Renal pelvis (tissue), 1 donor: ENCODE measurements at regions not wholly inside any gene's neighbourhood (a gene's known extent, or its start where the extent isn't known, plus 50 kb on each side); places are given as distances from the start of the nearest gene placed in this dataset.

Experiments used
- DNase-seq: peaks from one replicate; pipeline ENCODE4 v3.0.0-alpha.2; 2013

GRCh38 chr15:38696109-38696727 lies 131.6 kb upstream of the RASGRP1 start:
- DNase-seq: no peak

GRCh38 chr15:38696790-38697495 lies 132.3 kb upstream of the RASGRP1 start:
- DNase-seq: no peak

GRCh38 chr15:38698254-38698653 lies 133.6 kb upstream of the RASGRP1 start:
- no peak for DNase-seq

- DNase-seq: peak; percentile 53
These were observed 135.1 kb upstream of the RASGRP1 start for GRCh38 chr15:38699633-38700230.

- DNase-seq: no peak
These were observed 136.5 kb upstream of the RASGRP1 start for GRCh38 chr15:38701149-38701548.

GRCh38 chr15:38702178-38702912 lies 137.7 kb upstream of the RASGRP1 start:
- peak; percentile 40 for DNase-seq

- peak; percentile 31 for DNase-seq
These were observed 141.0 kb upstream of the RASGRP1 start for GRCh38 chr15:38705436-38706219.

- no peak for DNase-seq
These were observed 142.3 kb upstream of the RASGRP1 start for GRCh38 chr15:38706956-38707355.

GRCh38 chr15:38707802-38708671 lies 143.4 kb upstream of the RASGRP1 start:
- DNase-seq: peak; percentile 58

GRCh38 chr15:38708672-38709180 lies 144.1 kb upstream of the RASGRP1 start:
- DNase-seq: no peak

GRCh38 chr15:38709196-38709595 lies 144.6 kb upstream of the RASGRP1 start:
- DNase-seq: no peak

GRCh38 chr15:38714309-38715072 lies 149.9 kb upstream of the RASGRP1 start:
- DNase-seq: no peak

GRCh38 chr15:38720893-38721567 lies 156.4 kb upstream of the RASGRP1 start:
- no peak for DNase-seq

GRCh38 chr15:38721568-38721945 lies 156.9 kb upstream of the RASGRP1 start:
- no peak for DNase-seq

- no peak for DNase-seq
These were observed 157.6 kb upstream of the RASGRP1 start for GRCh38 chr15:38722236-38722635.

- no peak for DNase-seq
These were observed 160.2 kb upstream of the RASGRP1 start for GRCh38 chr15:38724827-38725226.

- no peak for DNase-seq
These were observed 161.6 kb upstream of the RASGRP1 start for GRCh38 chr15:38726187-38726586.

- no peak for DNase-seq
These were observed 168.7 kb upstream of the RASGRP1 start for GRCh38 chr15:38733331-38733730.

- no peak for DNase-seq
These were observed 175.6 kb upstream of the RASGRP1 start for GRCh38 chr15:38740206-38740605.
